ENCODE measurements at regions not wholly inside any gene's neighbourhood (a gene's known extent, or its start where the extent isn't known, plus 50 kb on each side); places are given as distances from the start of the nearest gene placed in this dataset.

- TF ChIP-seq CTCF (IDR thresholded peaks at IDR 0.05) (no peak), HOXB5 (CRISPR knock-in tag; IDR thresholded peaks at IDR 0.05) (no peak), SMC3 (IDR thresholded peaks at IDR 0.05) (no peak)
Measured at GRCh38 chr6:41460742-41461336, 85.3 kb upstream of the FOXP4 start.
